PC-9 (cell line): ENCODE measurements at regions not wholly inside any gene's neighbourhood (a gene's known extent, or its start where the extent isn't known, plus 50 kb on each side); places are given as distances from the start of the nearest gene placed in this dataset.

Experiments used
- BruUV-seq: library from RNA; stranded (reverse); fragments of 400-500 nt; replicated peaks from 2 replicates; lab custom pipeline; 2021; lab: Mats Ljungman, UMichigan
- CTCF ChIA-PET: fragments of 300-600 bp; sonication (Branson Sonifier 250); formaldehyde crosslinking; loops from one replicate; lab custom pipeline; 2022; ENCODE audit warnings: antibody characterized with exemption; lab: Charles Lee
- POLR2A ChIA-PET: fragments of 300-600 bp; sonication (Branson Sonifier 250); formaldehyde crosslinking; loops from one replicate; lab custom pipeline; 2022; ENCODE audit warnings: antibody characterized with exemption; ENCODE audit not compliant: unreplicated experiment; lab: Charles Lee
- DNase-seq, 2 experiments: peaks; one replicate each; pipeline versions ENCODE4 v3.0.0 to v3.0.0-alpha.2; 2015 to 2022; ENCODE audit warnings: mixed read lengths in 1 of 2
- H2AFZ ChIP-seq: fragments of 200-600 bp; sonication (generic); 2 replicates; pipeline ENCODE4 v1.8.1; 2017; ENCODE audit warnings: antibody characterized with exemption
- H3F3A ChIP-seq: fragments of 200-600 bp; sonication (generic); 2 replicates; pipeline ENCODE4 v1.8.1; 2017; ENCODE audit warnings: antibody characterized with exemption, mild to moderate bottlenecking, low read depth; ENCODE audit not compliant: insufficient read depth
- H3K27ac ChIP-seq: fragments of 200-600 bp; sonication (generic); 2 replicates; pipeline ENCODE4 v1.6.1; 2016; ENCODE audit warnings: mixed run types
- H3K27me3 ChIP-seq: fragments of 200-600 bp; sonication (generic); 2 replicates; pipeline ENCODE4 v1.6.1; 2016; ENCODE audit warnings: low read depth, mixed run types; ENCODE audit not compliant: insufficient read depth
- H3K36me3 ChIP-seq: fragments of 200-600 bp; sonication (generic); 2 replicates; pipeline ENCODE4 v1.6.1; 2016; ENCODE audit warnings: low read depth, mixed run types
- H3K4me1 ChIP-seq: fragments of 200-600 bp; sonication (generic); replicated peaks from 2 replicates; pipeline ENCODE4 v1.6.1; 2016; ENCODE audit warnings: mixed run types; ENCODE audit not compliant: insufficient read depth
- H3K4me2 ChIP-seq: fragments of 200-600 bp; sonication (generic); 2 replicates; pipeline ENCODE4 v1.6.1; 2017; ENCODE audit warnings: mixed run types
- H3K4me3 ChIP-seq: fragments of 200-600 bp; sonication (generic); 2 replicates; pipeline ENCODE4 v1.6.1; 2016; ENCODE audit warnings: mixed run types
- H3K79me2 ChIP-seq: fragments of 200-600 bp; sonication (generic); 2 replicates; pipeline ENCODE4 v1.6.1; 2017; ENCODE audit warnings: low read depth, mixed run types
- H3K9me2 ChIP-seq: fragments of 200-600 bp; sonication (generic); 2 replicates; pipeline ENCODE4 v1.8.1; 2017; ENCODE audit warnings: mild to moderate bottlenecking; ENCODE audit not compliant: insufficient read depth
- H3K9me3 ChIP-seq: fragments of 200-600 bp; sonication (generic); 2 replicates; pipeline ENCODE4 v1.8.1; 2016; ENCODE audit warnings: low read depth; ENCODE audit not compliant: insufficient read depth
- H4K20me1 ChIP-seq: fragments of 200-600 bp; sonication (generic); 2 replicates; pipeline ENCODE4 v1.8.1; 2017; ENCODE audit not compliant: insufficient read depth
- CTCF ChIP-seq: fragments of 200-600 bp; sonication (generic); conservative IDR thresholded peaks from 2 replicates; pipeline ENCODE4 v1.6.1; 2017; ENCODE audit warnings: mixed run types, antibody characterized with exemption, mild to moderate bottlenecking, moderate library complexity
- EZH2 ChIP-seq: fragments of 200-600 bp; sonication (generic); IDR thresholded peaks from 2 replicates; pipeline ENCODE4 v1.8.0; 2017; ENCODE audit warnings: antibody characterized with exemption, low read depth
- intact Hi-C: fragments of 100-400 bp; cut with micrococcal nuclease; formaldehyde crosslinking; loops from one replicate; pipeline ENCODE4 v1.10.0; 2022; ENCODE audit not compliant: unreplicated experiment

- no peak overlapping the region for H3K4me2 ChIP-seq
- H3K4me1 ChIP-seq = no peaks in the 10 kb centered on the region
- no peaks in the 10 kb centered on the region for H3K27me3 ChIP-seq
- TF ChIP-seq EZH2 (no peak), CTCF (no peak)
- intact Hi-C loops = no loop called here
- H3F3A ChIP-seq = no peaks in the 10 kb centered on the region
- ChIA-PET CTCF (no interaction called here), POLR2A (no interaction called here)
- BruUV-seq = no TSS peak
- H3K36me3 ChIP-seq = no peaks in the 10 kb centered on the region
- no peak for DNase-seq
- H4K20me1 ChIP-seq = no peaks in the 10 kb centered on the region
- H3K9me2 ChIP-seq = no peaks in the 10 kb centered on the region; the same call in 1 of the 2 replicates
- no peak overlapping the region for H3K4me3 ChIP-seq
- H3K79me2 ChIP-seq = no peaks in the 10 kb centered on the region
- H3K9me3 ChIP-seq = no peaks in the 10 kb centered on the region
- no peak overlapping the region for H2AFZ ChIP-seq
- H3K27ac ChIP-seq = no peak overlapping the region
These were observed 119.9 kb upstream of the RHOBTB1 start for GRCh38 chr10:61063901-61064300.

DNA sequence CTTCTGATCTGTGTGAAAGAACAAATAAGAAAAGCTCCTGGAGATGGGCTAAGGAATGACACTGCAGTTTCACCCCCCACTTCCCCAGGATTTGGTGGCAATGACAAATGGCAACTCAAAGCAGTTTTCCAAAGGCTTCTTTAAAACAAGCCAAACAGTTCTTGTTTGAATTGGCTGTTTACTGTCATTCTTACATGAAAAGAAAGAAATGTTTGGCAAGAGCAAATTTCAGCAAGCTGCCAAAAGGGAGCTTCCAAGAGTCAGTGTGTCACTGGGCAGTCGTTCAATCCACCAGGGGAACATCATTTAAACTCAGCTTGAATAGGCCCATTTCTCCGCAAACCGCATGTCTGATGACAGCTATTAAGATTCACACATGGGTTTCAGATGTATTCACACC lies 119.0 kb upstream of the RHOBTB1 start:
- intact Hi-C loops = no loop called here

GRCh38 chr10:61061923-61062504 lies 118.0 kb upstream of the RHOBTB1 start:
- Histone ChIP-seq H3K9me3 (no peaks in the 10 kb centered on the region), H2AFZ (no peak overlapping the region), H3K27me3 (no peaks in the 10 kb centered on the region), H3K9me2 (no peaks in the 10 kb centered on the region; the same call in 1 of the 2 replicates), H3K36me3 (no peaks in the 10 kb centered on the region), H3K4me3 (no peak overlapping the region), H3K4me2 (no peak overlapping the region), H4K20me1 (no peaks in the 10 kb centered on the region), H3K79me2 (no peaks in the 10 kb centered on the region), H3K27ac (no peak overlapping the region), H3K4me1 (no peaks in the 10 kb centered on the region), H3F3A (no peaks in the 10 kb centered on the region)
- TF ChIP-seq EZH2 (no peak), CTCF (no peak)
- ChIA-PET CTCF (no interaction called here), POLR2A (no interaction called here)
- intact Hi-C loops = no loop called here
- no TSS peak for BruUV-seq
- DNase-seq = no peak

More for the DNA sequence above, 119.0 kb upstream of the RHOBTB1 start:
- no peak for TF ChIP-seq EZH2
- TF ChIP-seq CTCF = no peak
- no peaks in the 10 kb centered on the region for H3K36me3 ChIP-seq
- ChIA-PET CTCF (no interaction called here), POLR2A (no interaction called here)
- DNase-seq = no peak
- H3K4me2 ChIP-seq = no peak overlapping the region
- H3K9me2 ChIP-seq = no peaks in the 10 kb centered on the region; the same call in 1 of the 2 replicates
- H3K4me1 ChIP-seq = no peaks in the 10 kb centered on the region
- no peaks in the 10 kb centered on the region for H3F3A ChIP-seq
- H3K4me3 ChIP-seq = no peak overlapping the region
- no peak overlapping the region for H2AFZ ChIP-seq
- no peaks in the 10 kb centered on the region for H3K79me2 ChIP-seq
- BruUV-seq = no TSS peak
- H4K20me1 ChIP-seq = no peaks in the 10 kb centered on the region
- no peaks in the 10 kb centered on the region for H3K27me3 ChIP-seq
- H3K9me3 ChIP-seq = no peaks in the 10 kb centered on the region
- H3K27ac ChIP-seq = no peak overlapping the region
